DMS 273 (cell line): ENCODE measurements at regions not wholly inside any gene's neighbourhood (a gene's known extent, or its start where the extent isn't known, plus 50 kb on each side); places are given as distances from the start of the nearest gene placed in this dataset.

Source experiments
- DNase-seq: peaks from one replicate; lab custom pipeline; 2025; ENCODE audit not compliant: unreplicated experiment; lab: John Stamatoyannopoulos, UW

DNA sequence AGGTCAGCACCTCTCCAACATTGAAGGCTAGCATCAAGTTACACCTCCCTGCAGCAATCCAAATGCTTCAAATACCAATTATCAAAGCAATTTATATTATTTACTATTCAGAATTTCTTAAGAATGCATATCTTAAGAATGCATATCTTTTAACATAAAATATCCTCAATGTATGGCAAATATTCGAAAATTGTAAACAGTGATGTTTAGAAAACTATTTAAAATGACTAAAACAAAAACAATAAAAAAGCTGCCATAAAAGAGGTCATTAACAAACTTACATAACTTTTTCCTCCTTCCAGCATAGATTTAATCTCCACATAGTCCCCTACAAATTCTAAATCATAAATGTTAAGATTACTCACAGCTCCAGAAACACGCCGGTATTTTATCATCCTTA, 85.1 kb upstream of the SOX6 start:
- no peak for DNase-seq

DNA sequence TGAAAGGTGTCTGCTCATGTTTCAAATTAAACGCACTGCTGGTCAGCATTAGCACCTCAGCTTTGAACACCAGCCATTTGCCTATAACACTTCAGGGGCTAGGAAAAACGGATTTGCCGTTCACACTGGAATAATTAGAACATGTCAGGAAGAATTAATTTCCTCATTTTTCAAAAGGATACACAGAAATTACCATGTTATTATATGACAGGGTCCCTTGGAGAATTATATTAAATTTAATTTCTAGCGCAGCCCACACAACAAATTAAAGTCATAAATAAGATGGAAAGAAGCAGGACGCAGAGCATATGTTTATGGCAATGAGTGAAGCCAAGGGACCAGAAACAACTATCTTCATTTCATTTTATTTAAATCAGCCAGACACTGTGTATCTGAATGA, 83.8 kb upstream of the SOX6 start:
- DNase-seq: no peak

DNA sequence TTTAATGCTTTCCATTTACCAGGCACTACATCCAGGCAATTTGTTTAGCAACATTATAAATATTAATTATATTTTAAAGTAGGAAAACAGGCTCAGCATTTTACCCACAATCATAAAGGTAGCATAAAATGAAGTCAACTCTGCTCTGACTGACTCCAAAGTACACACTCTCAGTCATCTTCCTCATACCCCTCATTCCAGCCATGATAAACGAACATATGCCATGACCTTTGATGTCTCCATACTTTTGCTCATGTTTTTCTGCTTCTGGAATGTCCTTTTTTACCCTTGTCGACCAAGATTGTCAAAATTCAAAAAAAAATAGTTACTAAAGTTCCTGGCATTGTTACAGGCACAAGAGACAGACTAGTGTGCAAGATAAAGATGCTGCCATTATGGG, 77.7 kb upstream of the SOX6 start:
- no peak for DNase-seq

DNA sequence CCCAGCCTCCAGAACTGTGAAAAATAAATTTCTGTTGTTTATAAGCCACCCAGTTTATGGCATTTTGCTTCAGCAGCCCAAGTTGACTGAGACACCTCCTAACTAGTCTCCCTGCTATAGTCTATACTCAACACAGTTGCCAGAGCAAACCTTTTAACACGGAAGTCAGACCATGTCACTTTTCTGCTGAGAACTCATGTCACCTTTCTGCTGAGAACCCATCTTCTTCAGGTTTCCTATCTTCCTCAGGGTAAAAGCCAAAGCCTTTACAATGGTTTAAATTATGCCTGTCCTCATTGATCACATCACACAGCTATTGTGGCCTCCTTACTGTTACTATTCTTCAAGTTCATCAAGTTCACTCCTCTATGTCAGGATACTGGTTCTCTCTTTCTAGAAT, 74.3 kb upstream of the SOX6 start:
- no peak for DNase-seq

GRCh38 chr11:16421826-16422225, 65.5 kb upstream of the SOX6 start:
- no peak for DNase-seq

GRCh38 chr11:16418428-16419097, 62.2 kb upstream of the SOX6 start:
- no peak for DNase-seq

DNA sequence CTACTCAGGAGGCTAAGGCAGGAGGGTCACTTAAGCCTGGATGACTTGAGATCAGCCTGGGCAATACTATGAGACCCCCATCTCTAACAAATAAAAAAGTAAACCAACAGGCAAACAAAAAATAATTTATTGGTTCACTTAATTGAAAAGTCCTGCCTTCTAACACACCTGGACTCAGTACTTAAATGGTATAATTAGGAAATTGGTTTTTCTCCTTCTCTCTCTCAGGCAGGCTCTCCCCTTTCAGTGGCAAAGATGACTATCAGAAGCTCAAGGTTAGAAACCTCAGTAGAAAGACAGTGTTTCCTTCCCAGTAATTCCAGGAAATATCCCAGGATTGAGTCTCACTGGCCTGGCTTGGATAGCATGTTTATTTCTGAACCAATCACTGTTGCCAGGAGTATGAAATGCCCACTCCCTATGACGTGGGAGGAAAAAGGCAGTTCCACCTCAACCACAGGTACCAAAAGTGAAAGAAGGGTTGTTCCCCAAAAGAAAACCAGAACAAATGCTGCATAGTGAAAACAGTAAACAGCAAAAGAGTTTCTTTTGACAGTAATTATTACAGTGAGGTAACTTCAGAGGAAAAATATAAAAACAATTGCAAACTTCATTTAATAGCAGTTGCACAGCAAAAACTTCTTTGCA, 56.3 kb upstream of the SOX6 start:
- no peak for DNase-seq

DNA sequence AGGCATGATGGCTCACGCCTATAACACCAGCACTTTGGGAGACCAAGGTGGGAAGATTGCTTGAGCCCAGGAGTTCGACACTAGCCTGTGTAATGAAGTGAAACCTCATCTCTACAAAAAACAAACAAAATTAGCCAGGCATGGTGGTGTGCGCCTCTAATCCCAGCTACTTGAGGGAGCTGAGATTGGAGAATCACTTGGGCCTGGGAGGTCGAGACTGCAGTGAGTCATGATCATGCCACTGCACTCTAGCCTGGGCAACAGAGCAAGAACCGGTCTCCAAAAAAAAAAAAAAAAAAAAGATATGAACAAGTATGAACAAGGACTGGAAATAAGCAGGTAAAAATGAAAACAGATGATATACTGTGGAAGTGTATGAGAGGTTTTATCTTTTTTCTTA, 54.1 kb upstream of the SOX6 start:
- DNase-seq: no peak

DNA sequence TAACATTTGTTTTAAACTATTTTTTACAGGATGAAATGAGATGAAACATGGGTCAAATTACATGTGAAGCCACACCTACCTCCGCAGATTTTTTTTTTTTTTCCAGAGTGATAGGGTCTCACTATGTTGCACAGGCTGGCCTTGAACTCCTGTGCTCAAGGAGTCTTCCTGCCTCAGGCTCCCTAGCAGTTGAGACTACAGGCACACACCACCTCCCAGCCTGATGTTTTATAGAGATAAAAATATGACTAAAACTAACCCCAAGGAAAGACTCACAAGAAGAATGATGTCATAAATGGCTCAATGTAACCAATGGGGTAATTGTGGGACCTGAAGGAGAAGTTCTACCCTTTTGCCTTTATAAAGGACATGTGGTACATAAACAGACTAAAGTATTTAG, 52.3 kb upstream of the SOX6 start:
- DNase-seq: no peak

DNA sequence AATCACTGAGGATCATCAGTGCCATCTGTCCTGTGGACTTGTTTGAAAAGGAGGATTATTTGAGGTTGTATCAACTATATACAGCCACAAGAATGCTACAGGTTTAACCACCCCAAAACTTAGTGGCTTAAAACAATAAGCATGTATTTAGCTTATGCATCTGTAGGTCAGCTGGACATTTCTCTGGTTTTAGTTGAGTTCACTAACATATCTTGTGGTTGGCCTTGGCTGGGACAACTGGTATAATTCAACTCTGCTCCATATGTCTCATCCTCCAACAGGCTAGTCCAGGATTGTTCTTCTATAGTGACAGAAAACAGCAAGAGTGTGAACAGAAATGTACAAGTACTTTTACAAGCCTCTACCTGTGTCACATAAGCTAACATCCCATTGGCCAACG, 49.9 kb upstream of the SOX6 start:
- no peak for DNase-seq
